GM12873 (cell line): ENCODE measurements at regions not wholly inside any gene's neighbourhood (a gene's known extent, or its start where the extent isn't known, plus 50 kb on each side); places are given as distances from the start of the nearest gene placed in this dataset.

Source experiments
- TF ChIP-seq, protein P1 (sequence below): IDR thresholded peaks from 2 replicates; pipeline ENCODE4 v1.5.1; 2012; ENCODE audit warnings: low read depth, mild to moderate bottlenecking, moderate library complexity, low read length, control low read depth; ENCODE audit not compliant: insufficient read depth; ENCODE audit errors: missing control alignments

DNA sequence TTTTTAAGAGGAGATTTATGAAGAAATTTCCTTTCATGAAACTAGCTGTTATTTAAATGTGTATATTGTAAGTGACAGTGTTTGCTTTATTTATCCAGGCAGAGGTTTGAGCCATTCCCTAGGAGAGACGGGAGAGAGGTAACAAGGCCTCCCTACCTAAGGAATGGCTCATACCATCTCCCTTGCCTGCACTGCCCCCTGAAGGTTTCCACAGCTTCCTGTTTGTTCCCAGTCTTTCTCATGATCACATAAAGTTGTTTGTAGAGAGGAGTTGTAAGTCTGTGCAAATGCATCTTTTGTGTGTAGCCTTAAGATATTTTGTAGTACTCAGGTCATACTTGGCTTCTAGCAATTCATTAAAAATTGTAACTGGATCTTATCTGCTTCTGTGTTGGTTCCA is 1504.5 kb upstream of the PCDH10 start:
- TF ChIP-seq, protein P1, sequence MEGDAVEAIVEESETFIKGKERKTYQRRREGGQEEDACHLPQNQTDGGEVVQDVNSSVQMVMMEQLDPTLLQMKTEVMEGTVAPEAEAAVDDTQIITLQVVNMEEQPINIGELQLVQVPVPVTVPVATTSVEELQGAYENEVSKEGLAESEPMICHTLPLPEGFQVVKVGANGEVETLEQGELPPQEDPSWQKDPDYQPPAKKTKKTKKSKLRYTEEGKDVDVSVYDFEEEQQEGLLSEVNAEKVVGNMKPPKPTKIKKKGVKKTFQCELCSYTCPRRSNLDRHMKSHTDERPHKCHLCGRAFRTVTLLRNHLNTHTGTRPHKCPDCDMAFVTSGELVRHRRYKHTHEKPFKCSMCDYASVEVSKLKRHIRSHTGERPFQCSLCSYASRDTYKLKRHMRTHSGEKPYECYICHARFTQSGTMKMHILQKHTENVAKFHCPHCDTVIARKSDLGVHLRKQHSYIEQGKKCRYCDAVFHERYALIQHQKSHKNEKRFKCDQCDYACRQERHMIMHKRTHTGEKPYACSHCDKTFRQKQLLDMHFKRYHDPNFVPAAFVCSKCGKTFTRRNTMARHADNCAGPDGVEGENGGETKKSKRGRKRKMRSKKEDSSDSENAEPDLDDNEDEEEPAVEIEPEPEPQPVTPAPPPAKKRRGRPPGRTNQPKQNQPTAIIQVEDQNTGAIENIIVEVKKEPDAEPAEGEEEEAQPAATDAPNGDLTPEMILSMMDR: peak; percentile 31

- TF ChIP-seq, protein P1: no peak
Measured at GRCh38 chr4:131649227-131649626, 1499.9 kb upstream of the PCDH10 start.

DNA sequence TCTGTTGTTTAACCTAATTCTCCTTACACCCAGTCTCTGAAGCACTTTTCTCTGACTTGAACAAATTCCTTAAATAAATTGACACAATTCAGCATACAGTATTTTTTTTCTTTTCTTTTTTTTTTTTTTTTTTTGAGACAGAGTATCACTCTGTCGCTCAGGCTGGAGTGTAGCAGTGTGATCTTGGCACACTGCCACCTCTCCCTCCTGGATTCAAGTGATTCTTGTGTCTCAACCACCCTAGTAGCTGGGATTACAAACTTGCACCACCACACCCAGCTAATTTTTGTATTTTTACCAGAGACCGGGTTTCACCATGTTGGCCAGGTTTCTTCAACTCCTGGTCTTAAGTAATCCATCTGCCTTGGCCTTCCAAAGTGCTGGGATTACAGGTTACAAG is 1498.1 kb upstream of the PCDH10 start:
- TF ChIP-seq, protein P1: no peak

DNA sequence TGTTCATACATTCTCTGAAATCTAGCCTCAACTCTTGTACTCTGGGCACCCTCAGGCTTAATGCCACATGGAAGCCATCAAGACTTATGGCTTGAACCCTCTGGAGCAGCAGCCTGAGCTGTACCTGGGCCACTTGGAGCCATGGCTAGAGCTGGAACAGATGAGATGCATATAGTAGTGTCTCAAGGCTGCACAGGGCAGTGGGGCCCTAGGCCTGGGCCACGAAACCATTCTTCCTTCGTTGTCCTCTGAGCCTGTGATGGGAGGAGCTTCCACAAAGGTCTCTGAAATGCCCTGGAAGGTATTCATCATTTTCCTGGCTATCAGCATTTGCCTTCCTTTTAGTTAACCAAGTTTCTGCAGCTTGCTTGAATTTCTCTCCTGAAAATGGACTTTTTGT is 1427.2 kb upstream of the PCDH10 start:
- TF ChIP-seq, protein P1: no peak

DNA sequence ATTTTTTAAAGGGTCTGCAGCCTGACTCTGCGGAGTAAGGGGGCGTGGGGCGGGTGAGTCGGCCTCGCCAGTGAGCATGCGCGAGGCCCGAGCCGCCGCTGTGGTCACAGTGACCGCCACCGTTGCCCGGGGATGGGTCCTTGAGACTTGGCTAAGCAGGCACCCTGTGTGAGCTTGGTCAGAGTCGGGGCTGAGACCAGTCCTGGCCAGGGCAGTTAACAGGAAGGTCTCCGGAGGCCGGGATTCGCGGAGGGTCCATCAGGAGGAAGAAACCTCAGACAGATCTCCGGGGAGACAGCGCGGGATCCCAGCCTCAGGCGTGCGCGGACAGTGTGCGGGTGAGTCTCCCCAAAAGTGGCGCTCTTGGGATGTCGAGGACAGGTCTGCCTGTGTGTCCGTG is 1384.4 kb upstream of the PCDH10 start:
- TF ChIP-seq, protein P1: no peak
